IMR-90 (cell line): ENCODE measurements at regions not wholly inside any gene's neighbourhood (a gene's known extent, or its start where the extent isn't known, plus 50 kb on each side); places are given as distances from the start of the nearest gene placed in this dataset.

ENCODE experiments used
- ATAC-seq: fragments of 200-7000 bp; cut with Tn5 transposase; 2 replicates; pipeline ENCODE4 v1.9.1; 2020; ENCODE audit warnings: low read depth, mild to moderate bottlenecking, moderate library complexity
- BruUV-seq: library from RNA; stranded (reverse); fragments of 400-500 nt; replicated peaks from 2 replicates; lab custom pipeline; 2021; lab: Mats Ljungman, UMichigan
- CTCF ChIA-PET: fragments of 300-600 bp; formaldehyde crosslinking; extraction: SDS; loops from one replicate; lab custom pipeline; 2021; ENCODE audit warnings: antibody characterized with exemption; lab: Yijun Ruan, JAX
- POLR2A ChIA-PET: fragments of 300-600 bp; sonication (Branson Sonifier 250); formaldehyde crosslinking; loops from one replicate; lab custom pipeline; 2022; ENCODE audit warnings: antibody characterized with exemption; ENCODE audit not compliant: unreplicated experiment; lab: Charles Lee
- DNase-seq: peaks from one replicate; pipeline ENCODE4 v3.0.0; 2013
- H2AFZ ChIP-seq: replicated peaks from 2 replicates; pipeline ENCODE3; 2013; ENCODE audit warnings: low read length, mild to moderate bottlenecking; ENCODE audit not compliant: poor library complexity
- H2AK5ac ChIP-seq: 2 replicates; pipeline ENCODE4 v1.6.1; 2013; ENCODE audit warnings: low read depth, low read length, inconsistent platforms
- H2AK9ac ChIP-seq: replicated peaks from 2 replicates; pipeline ENCODE3; 2013; ENCODE audit warnings: mild to moderate bottlenecking, low read depth, low read length, moderate library complexity; ENCODE audit not compliant: poor library complexity
- H2BK120ac ChIP-seq: 2 replicates; pipeline ENCODE4 v1.6.1; 2013; ENCODE audit warnings: low read depth, low read length, inconsistent platforms
- H2BK15ac ChIP-seq: 3 replicates; pipeline ENCODE4 v1.6.1; 2013; ENCODE audit warnings: low read depth, low read length, inconsistent platforms
- H2BK20ac ChIP-seq: 2 replicates; pipeline ENCODE4 v1.6.1; 2013; ENCODE audit warnings: low read depth, mild to moderate bottlenecking, inconsistent platforms, low read length, moderate library complexity
- H2BK5ac ChIP-seq: 2 replicates; pipeline ENCODE4 v1.6.1; 2013; ENCODE audit warnings: mild to moderate bottlenecking, low read depth, low read length, inconsistent platforms; ENCODE audit not compliant: poor library complexity, severe bottlenecking
- H3K14ac ChIP-seq: replicated peaks from 2 replicates; pipeline ENCODE4 v1.6.1; 2013; ENCODE audit warnings: low read depth, low read length, inconsistent platforms
- H3K18ac ChIP-seq: 2 replicates; pipeline ENCODE4 v1.6.1; 2013; ENCODE audit warnings: low read depth, low read length, control low read depth
- H3K23ac ChIP-seq: 2 replicates; pipeline ENCODE4 v1.6.1; 2013; ENCODE audit warnings: low read depth, low read length, inconsistent platforms
- H3K27ac ChIP-seq: 2 replicates; pipeline ENCODE4 v1.5.1; 2013; ENCODE audit warnings: mild to moderate bottlenecking, control low read depth, low read length; ENCODE audit not compliant: insufficient read depth
- H3K27me3 ChIP-seq: 2 replicates; pipeline ENCODE4 v1.6.1; 2013; ENCODE audit warnings: low read length; ENCODE audit not compliant: control insufficient read depth, insufficient read depth
- H3K36me3 ChIP-seq: 2 replicates; pipeline ENCODE4 v1.6.1; 2013; ENCODE audit warnings: low read length, mixed read lengths; ENCODE audit not compliant: control insufficient read depth, insufficient read depth
- H3K4ac ChIP-seq: 2 replicates; pipeline ENCODE4 v1.6.1; 2013; ENCODE audit warnings: low read depth, low read length, inconsistent platforms
- H3K4me1 ChIP-seq: 2 replicates; pipeline ENCODE4 v1.6.1; 2013; ENCODE audit warnings: low read length, mixed read lengths; ENCODE audit not compliant: control insufficient read depth, insufficient read depth
- H3K4me2 ChIP-seq: 2 replicates; pipeline ENCODE4 v1.6.1; 2013; ENCODE audit warnings: low read depth, mild to moderate bottlenecking, control low read depth, low read length, moderate library complexity
- H3K4me3 ChIP-seq: 2 replicates; pipeline ENCODE4 v1.5.1; 2013; ENCODE audit warnings: low read depth, mild to moderate bottlenecking, control low read depth, low read length, moderate library complexity; ENCODE audit not compliant: insufficient read depth
- H3K56ac ChIP-seq: 2 replicates; pipeline ENCODE4 v1.6.1; 2013; ENCODE audit warnings: low read length, inconsistent platforms; ENCODE audit not compliant: insufficient read depth; ENCODE audit errors: extremely low read depth
- H3K79me1 ChIP-seq, 2 experiments: 2 replicates each; pipeline ENCODE4 v1.6.1; 2013; ENCODE audit warnings: low read length in 2 of 2, inconsistent platforms in 1 of 2, low read depth in 1 of 2
- H3K9ac ChIP-seq: 2 replicates; pipeline ENCODE4 v1.6.1; 2013; ENCODE audit warnings: low read depth, low read length, control low read depth
- H3K9me1 ChIP-seq: 2 replicates; pipeline ENCODE4 v1.6.1; 2013; ENCODE audit warnings: low read length, inconsistent platforms; ENCODE audit not compliant: insufficient read depth
- H3K9me3 ChIP-seq: 2 replicates; pipeline ENCODE4 v1.6.1; 2013; ENCODE audit warnings: low read length; ENCODE audit not compliant: control insufficient read depth, insufficient read depth
- H4K20me1 ChIP-seq: 2 replicates; pipeline ENCODE4 v1.6.1; 2013; ENCODE audit warnings: low read length, inconsistent platforms; ENCODE audit not compliant: insufficient read depth
- H4K5ac ChIP-seq: 2 replicates; pipeline ENCODE4 v1.6.1; 2013; ENCODE audit warnings: mild to moderate bottlenecking, low read depth, low read length, control low read depth
- H4K8ac ChIP-seq, 2 experiments: 2 replicates each; pipeline ENCODE4 v1.6.1; 2013; ENCODE audit warnings: low read depth in 2 of 2, low read length in 2 of 2, control low read depth in 1 of 2, inconsistent platforms in 1 of 2
- H4K91ac ChIP-seq: 2 replicates; pipeline ENCODE4 v1.6.1; 2013; ENCODE audit warnings: low read depth, low read length, inconsistent platforms; ENCODE audit not compliant: insufficient read depth
- BHLHE40 ChIP-seq: fragments of 150-350 bp; IDR thresholded peaks from 2 replicates; pipeline ENCODE4 v1.6.1; 2016; ENCODE audit warnings: mild to moderate bottlenecking, low read depth, low read length
- CEBPB ChIP-seq: IDR thresholded peaks from 2 replicates; pipeline ENCODE4 v1.6.1; 2012; ENCODE audit warnings: low read depth, low read length, improper control_type of control experiment
- CHD1 ChIP-seq: IDR thresholded peaks from 2 replicates; pipeline ENCODE4 v1.6.1; 2012; ENCODE audit warnings: low read depth, low read length, improper control_type of control experiment
- CTCF ChIP-seq: conservative IDR thresholded peaks from 2 replicates; pipeline ENCODE4 v1.5.1; 2012; ENCODE audit warnings: mild to moderate bottlenecking, low read depth, low read length, improper control_type of control experiment
- FOS ChIP-seq: fragments of 150-350 bp; IDR thresholded peaks from 2 replicates; pipeline ENCODE4 v1.6.1; 2016; ENCODE audit warnings: low read depth, low read length
- MAFK ChIP-seq: IDR thresholded peaks from 2 replicates; pipeline ENCODE4 v1.6.1; 2012; ENCODE audit warnings: low read depth, low read length, improper control_type of control experiment
- MAZ ChIP-seq: IDR thresholded peaks from 2 replicates; pipeline ENCODE4 v1.6.1; 2012; ENCODE audit warnings: low read depth, mild to moderate bottlenecking, low read length, improper control_type of control experiment, moderate library complexity, borderline replicate concordance
- MXI1 ChIP-seq: IDR thresholded peaks from 2 replicates; pipeline ENCODE4 v1.6.1; 2012; ENCODE audit warnings: low read depth, mild to moderate bottlenecking, low read length, moderate library complexity, borderline replicate concordance
- NFE2L2 ChIP-seq: fragments of 150-350 bp; IDR thresholded peaks from 2 replicates; pipeline ENCODE4 v1.6.1; 2016; ENCODE audit warnings: low read depth, mild to moderate bottlenecking, low read length
- POLR2A ChIP-seq: IDR thresholded peaks from 2 replicates; pipeline ENCODE4 v1.6.1; 2012; ENCODE audit warnings: mild to moderate bottlenecking, low read depth, low read length
- RAD21 ChIP-seq: IDR thresholded peaks from 2 replicates; pipeline ENCODE4 v1.6.1; 2012; ENCODE audit warnings: low read length, improper control_type of control experiment
- RCOR1 ChIP-seq: IDR thresholded peaks from 2 replicates; pipeline ENCODE4 v1.6.1; 2012; ENCODE audit warnings: mild to moderate bottlenecking, low read length, improper control_type of control experiment; ENCODE audit not compliant: insufficient replicate concordance
- RFX5 ChIP-seq: IDR thresholded peaks from 2 replicates; pipeline ENCODE4 v1.8.0; 2012; ENCODE audit warnings: low read depth, mild to moderate bottlenecking, low read length, moderate library complexity
- SMC3 ChIP-seq: fragments of 150-350 bp; IDR thresholded peaks from 2 replicates; pipeline ENCODE4 v1.6.1; 2016; ENCODE audit warnings: low read depth, mild to moderate bottlenecking, antibody characterized with exemption, low read length, moderate library complexity
- USF2 ChIP-seq: fragments of 150-350 bp; IDR thresholded peaks from 2 replicates; pipeline ENCODE4 v1.6.1; 2017; ENCODE audit warnings: mild to moderate bottlenecking, antibody characterized with exemption, low read length, low read depth
- WGBS, 2 experiments: methylation state at CpG; one replicate each; pipeline versions ENCODE4 v1.1.5 to v1.1.7; 2013; ENCODE audit warnings: missing lambda C conversion rate in 2 of 2; ENCODE audit not compliant: insufficient read length in 1 of 2; ENCODE audit errors: extremely low coverage in 2 of 2; 5-methylcytosine and 5-hydroxymethylcytosine counted together
- dilution Hi-C: fragments of 300-500 bp; cut with HindIII; formaldehyde crosslinking; loops from one replicate; pipeline ENCODE4 v1.14.3; 2018; ENCODE audit warnings: low sequenced_read_pairs; ENCODE audit not compliant: unreplicated experiment
- in situ Hi-C: fragments of 300-500 bp; cut with MboI; formaldehyde crosslinking; loops from 3 replicates; pipeline ENCODE4 v1.14.3; 2019; ENCODE audit warnings: low sequenced_read_pairs, inconsistent platforms, mixed read lengths
- intact Hi-C: fragments of 100-400 bp; cut with micrococcal nuclease; formaldehyde crosslinking; loops from 2 replicates; pipeline ENCODE4 v1.10.0; 2022
- TF ChIP-seq, protein P1 (sequence below): fragments of 150-350 bp; IDR thresholded peaks from 2 replicates; pipeline ENCODE4 v1.6.1; 2016; ENCODE audit warnings: low read depth, mild to moderate bottlenecking, low read length, moderate library complexity, borderline replicate concordance

GRCh38 chrX:26557691-26558321 lies 341.8 kb downstream of the MAGEB5 start:
- Histone ChIP-seq H3K9ac (no peak overlapping the region), H4K20me1 (no peaks in the 10 kb centered on the region), H2AK9ac (no peak overlapping the region), H2BK5ac (no peak overlapping the region), H3K4me2 (no peak overlapping the region), H3K4me1 (no peaks in the 10 kb centered on the region), H2AFZ (no peak overlapping the region), H3K9me3 (no peaks in the 10 kb centered on the region; the same call in 1 of the 2 replicates), H3K4ac (no peak overlapping the region), H2BK120ac (no peak overlapping the region), H3K36me3 (no peaks in the 10 kb centered on the region), H3K27me3 (no peaks in the 10 kb centered on the region), H3K4me3 (no peak overlapping the region), H4K5ac (no peak overlapping the region), H2BK15ac (no peak overlapping the region), H3K14ac (no peak overlapping the region), H3K27ac (no peak overlapping the region), H3K18ac (no peak overlapping the region), H2BK20ac (no peak overlapping the region), H2AK5ac (no peak overlapping the region), H3K9me1 (no peaks in the 10 kb centered on the region), H4K91ac (no peak overlapping the region), H3K23ac (no peak overlapping the region), H3K79me1 (no peaks in the 10 kb centered on the region), H3K56ac (no peak overlapping the region), H4K8ac (no peak overlapping the region)
- POLR2A ChIA-PET = no interaction called here
- dilution Hi-C loops (no loop called here), in situ Hi-C loops (no loop called here), intact Hi-C loops (no loop called here)
- ATAC-seq (no peak), DNase-seq (no peak)
- TF ChIP-seq MAZ (no peak), RFX5 (no peak), USF2 (no peak), RAD21 (no peak), FOS (no peak), RCOR1 (no peak), CHD1 (no peak), MXI1 (no peak), CEBPB (no peak), POLR2A (no peak), BHLHE40 (no peak), NFE2L2 (no peak), SMC3 (no peak), MAFK (no peak), CTCF (no peak)
- TF ChIP-seq, protein P1, sequence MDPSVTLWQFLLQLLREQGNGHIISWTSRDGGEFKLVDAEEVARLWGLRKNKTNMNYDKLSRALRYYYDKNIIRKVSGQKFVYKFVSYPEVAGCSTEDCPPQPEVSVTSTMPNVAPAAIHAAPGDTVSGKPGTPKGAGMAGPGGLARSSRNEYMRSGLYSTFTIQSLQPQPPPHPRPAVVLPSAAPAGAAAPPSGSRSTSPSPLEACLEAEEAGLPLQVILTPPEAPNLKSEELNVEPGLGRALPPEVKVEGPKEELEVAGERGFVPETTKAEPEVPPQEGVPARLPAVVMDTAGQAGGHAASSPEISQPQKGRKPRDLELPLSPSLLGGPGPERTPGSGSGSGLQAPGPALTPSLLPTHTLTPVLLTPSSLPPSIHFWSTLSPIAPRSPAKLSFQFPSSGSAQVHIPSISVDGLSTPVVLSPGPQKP = no peak
- CTCF ChIA-PET = no interaction called here
- no TSS peak for BruUV-seq
- WGBS, 2 experiments = 83% methylated on average over 21 of the region's 35 CpGs; no CpG with 5 or more reads in 1 of the 2 experiments
